K562 (cell line): ENCODE measurements at regions not wholly inside any gene's neighbourhood (a gene's known extent, or its start where the extent isn't known, plus 50 kb on each side); places are given as distances from the start of the nearest gene placed in this dataset.

ENCODE experiments used
- CBFA2T3 ChIP-seq: fragments of 450-650 bp; IDR thresholded peaks from 2 replicates; pipeline ENCODE4 v1.6.1; 2017
- HDAC6 ChIP-seq: IDR thresholded peaks from 2 replicates; pipeline ENCODE4 v1.6.1; 2012; ENCODE audit warnings: low read depth, mild to moderate bottlenecking, control low read depth, inconsistent platforms, low read length, moderate library complexity
- HNRNPH1 ChIP-seq: fragments of 200-400 bp; formaldehyde crosslinking; optimal IDR thresholded peaks from 2 replicates; pipeline ENCODE3; 2017; ENCODE audit warnings: low read depth, mild to moderate bottlenecking, low read length, moderate library complexity
- MXD1 ChIP-seq: fragments of 250-450 bp; sonication (Bioruptor Pico); IDR thresholded peaks from 2 replicates; pipeline ENCODE4 v1.8.0; 2021; ENCODE audit warnings: borderline replicate concordance, mild to moderate bottlenecking, moderate library complexity; ENCODE audit not compliant: poor library complexity, severe bottlenecking
- SETDB1 ChIP-seq: IDR thresholded peaks from one replicate; pipeline ENCODE4 v1.6.1; 2012; ENCODE audit warnings: low read length, control low read depth, inconsistent platforms
- SIN3A ChIP-seq, 2 experiments: fragments of 150-350 bp in 1 of 2; IDR thresholded peaks; 2 replicates each; pipeline ENCODE4 v1.6.1; 2011 to 2016; ENCODE audit warnings: borderline replicate concordance in 2 of 2, low read depth in 2 of 2, low read length in 2 of 2, mild to moderate bottlenecking in 2 of 2, moderate library complexity in 2 of 2; ENCODE audit not compliant: control insufficient read depth in 1 of 2
- SMARCA5 ChIP-seq: fragments of 450-650 bp; IDR thresholded peaks from 2 replicates; pipeline ENCODE4 v1.6.1; 2016
- XRCC3 ChIP-seq: fragments of 450-650 bp; IDR thresholded peaks from 2 replicates; pipeline ENCODE4 v1.6.1; 2017; ENCODE audit warnings: mild to moderate bottlenecking, moderate library complexity
- ZFP30 ChIP-seq: fragments of 250-450 bp; sonication (Bioruptor Pico); IDR thresholded peaks from 2 replicates; pipeline ENCODE4 v1.8.0; 2022; ENCODE audit warnings: moderate library complexity, mild to moderate bottlenecking, inconsistent platforms, borderline replicate concordance
- ZNF263 ChIP-seq: sonication (generic); formaldehyde crosslinking; IDR thresholded peaks from 2 replicates; pipeline ENCODE4 v1.8.0; 2022; ENCODE audit warnings: mild to moderate bottlenecking, missing genetic modification reagents, borderline replicate concordance
- ZNF583 ChIP-seq: fragments of 250-450 bp; sonication (Bioruptor Pico); IDR thresholded peaks from 2 replicates; pipeline ENCODE4 v1.4.0; 2020
- ZNF766 ChIP-seq: fragments of 200-800 bp; sonication (Bioruptor generic); conservative IDR thresholded peaks from 2 replicates; pipeline ENCODE4 v1.6.1; 2016; ENCODE audit warnings: missing genetic modification characterization, missing compliant biosample characterization
- TF ChIP-seq, protein P1 (sequence below): fragments of 250-450 bp; sonication (Bioruptor Pico); IDR thresholded peaks from 2 replicates; pipeline ENCODE4 v1.5.0; 2021
- TF ChIP-seq, protein P2 (sequence below), 2 experiments: fragments of 450-650 bp in 1 of 2; sonication (generic) in 1 of 2; formaldehyde crosslinking in 1 of 2; IDR thresholded peaks; 2 replicates each; pipeline versions ENCODE4 v1.7.1 to v1.9.0; 2016 to 2022; ENCODE audit warnings: inconsistent platforms in 1 of 2, mild to moderate bottlenecking in 1 of 2, missing genetic modification reagents in 1 of 2
- TF ChIP-seq, protein P3 (sequence below): sonication (generic); IDR thresholded peaks from 2 replicates; pipeline ENCODE4 v1.6.1; 2016

DNA sequence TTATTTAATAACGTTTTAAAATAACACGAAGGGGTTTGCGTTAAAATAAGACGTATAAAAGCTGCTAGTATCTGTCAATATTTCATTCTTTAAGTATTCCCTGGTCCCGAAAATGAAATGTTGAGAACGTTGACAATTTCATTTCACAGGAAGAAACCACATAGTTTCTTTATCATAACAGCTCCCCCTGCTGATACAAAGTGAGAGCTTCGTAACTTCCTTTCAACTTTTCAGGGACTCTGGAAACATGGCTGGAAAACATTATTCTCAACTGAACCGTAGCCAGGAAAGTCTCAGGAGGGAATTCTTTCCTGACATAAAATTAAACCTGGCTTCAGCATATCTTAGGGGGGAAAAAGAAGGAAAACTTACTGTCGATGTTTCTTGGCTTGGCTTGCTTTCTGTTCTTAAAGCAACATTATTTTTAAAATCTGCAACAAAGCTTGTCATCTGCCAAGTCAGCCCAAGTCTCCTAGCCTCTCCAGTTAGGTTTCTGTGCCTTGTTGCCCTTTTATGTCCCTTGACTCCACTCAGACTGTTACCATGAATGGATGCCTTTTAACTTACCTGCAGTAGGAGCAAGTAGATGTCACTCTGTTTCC, 122.9 kb upstream of the DAB2 start (continued):
- TF ChIP-seq, protein P1, sequence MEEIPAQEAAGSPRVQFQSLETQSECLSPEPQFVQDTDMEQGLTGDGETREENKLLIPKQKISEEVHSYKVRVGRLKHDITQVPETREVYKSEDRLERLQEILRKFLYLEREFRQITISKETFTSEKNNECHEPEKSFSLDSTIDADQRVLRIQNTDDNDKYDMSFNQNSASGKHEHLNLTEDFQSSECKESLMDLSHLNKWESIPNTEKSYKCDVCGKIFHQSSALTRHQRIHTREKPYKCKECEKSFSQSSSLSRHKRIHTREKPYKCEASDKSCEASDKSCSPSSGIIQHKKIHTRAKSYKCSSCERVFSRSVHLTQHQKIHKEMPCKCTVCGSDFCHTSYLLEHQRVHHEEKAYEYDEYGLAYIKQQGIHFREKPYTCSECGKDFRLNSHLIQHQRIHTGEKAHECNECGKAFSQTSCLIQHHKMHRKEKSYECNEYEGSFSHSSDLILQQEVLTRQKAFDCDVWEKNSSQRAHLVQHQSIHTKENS = no peak
- no peak for TF ChIP-seq SIN3A (IDR thresholded peaks at IDR 0.05; ENCODE audit: borderline replicate concordance in 2 of 2, control insufficient read depth in 1 of 2, low read depth in 2 of 2, low read length in 2 of 2)
- TF ChIP-seq, protein P2, sequence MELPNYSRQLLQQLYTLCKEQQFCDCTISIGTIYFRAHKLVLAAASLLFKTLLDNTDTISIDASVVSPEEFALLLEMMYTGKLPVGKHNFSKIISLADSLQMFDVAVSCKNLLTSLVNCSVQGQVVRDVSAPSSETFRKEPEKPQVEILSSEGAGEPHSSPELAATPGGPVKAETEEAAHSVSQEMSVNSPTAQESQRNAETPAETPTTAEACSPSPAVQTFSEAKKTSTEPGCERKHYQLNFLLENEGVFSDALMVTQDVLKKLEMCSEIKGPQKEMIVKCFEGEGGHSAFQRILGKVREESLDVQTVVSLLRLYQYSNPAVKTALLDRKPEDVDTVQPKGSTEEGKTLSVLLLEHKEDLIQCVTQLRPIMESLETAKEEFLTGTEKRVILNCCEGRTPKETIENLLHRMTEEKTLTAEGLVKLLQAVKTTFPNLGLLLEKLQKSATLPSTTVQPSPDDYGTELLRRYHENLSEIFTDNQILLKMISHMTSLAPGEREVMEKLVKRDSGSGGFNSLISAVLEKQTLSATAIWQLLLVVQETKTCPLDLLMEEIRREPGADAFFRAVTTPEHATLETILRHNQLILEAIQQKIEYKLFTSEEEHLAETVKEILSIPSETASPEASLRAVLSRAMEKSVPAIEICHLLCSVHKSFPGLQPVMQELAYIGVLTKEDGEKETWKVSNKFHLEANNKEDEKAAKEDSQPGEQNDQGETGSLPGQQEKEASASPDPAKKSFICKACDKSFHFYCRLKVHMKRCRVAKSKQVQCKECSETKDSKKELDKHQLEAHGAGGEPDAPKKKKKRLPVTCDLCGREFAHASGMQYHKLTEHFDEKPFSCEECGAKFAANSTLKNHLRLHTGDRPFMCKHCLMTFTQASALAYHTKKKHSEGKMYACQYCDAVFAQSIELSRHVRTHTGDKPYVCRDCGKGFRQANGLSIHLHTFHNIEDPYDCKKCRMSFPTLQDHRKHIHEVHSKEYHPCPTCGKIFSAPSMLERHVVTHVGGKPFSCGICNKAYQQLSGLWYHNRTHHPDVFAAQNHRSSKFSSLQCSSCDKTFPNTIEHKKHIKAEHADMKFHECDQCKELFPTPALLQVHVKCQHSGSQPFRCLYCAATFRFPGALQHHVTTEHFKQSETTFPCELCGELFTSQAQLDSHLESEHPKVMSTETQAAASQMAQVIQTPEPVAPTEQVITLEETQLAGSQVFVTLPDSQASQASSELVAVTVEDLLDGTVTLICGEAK (IDR thresholded peaks at IDR 0.05) = no peak
- TF ChIP-seq, protein P2 (CRISPR knock-in tag; IDR thresholded peaks at IDR 0.05) = no peak
- TF ChIP-seq XRCC3 = no peak
- TF ChIP-seq MXD1 (CRISPR knock-in tag) = no peak
- no peak for TF ChIP-seq SETDB1
- no peak for TF ChIP-seq HNRNPH1
- 0 out of 2 replicates have a peak, but pooled peaks have one; percentile 48 for TF ChIP-seq ZNF766 (CRISPR knock-in tag)
- TF ChIP-seq, protein P3, sequence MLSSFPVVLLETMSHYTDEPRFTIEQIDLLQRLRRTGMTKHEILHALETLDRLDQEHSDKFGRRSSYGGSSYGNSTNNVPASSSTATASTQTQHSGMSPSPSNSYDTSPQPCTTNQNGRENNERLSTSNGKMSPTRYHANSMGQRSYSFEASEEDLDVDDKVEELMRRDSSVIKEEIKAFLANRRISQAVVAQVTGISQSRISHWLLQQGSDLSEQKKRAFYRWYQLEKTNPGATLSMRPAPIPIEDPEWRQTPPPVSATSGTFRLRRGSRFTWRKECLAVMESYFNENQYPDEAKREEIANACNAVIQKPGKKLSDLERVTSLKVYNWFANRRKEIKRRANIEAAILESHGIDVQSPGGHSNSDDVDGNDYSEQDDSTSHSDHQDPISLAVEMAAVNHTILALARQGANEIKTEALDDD = no peak
- TF ChIP-seq ZNF263 (CRISPR knock-in tag) = no peak
- TF ChIP-seq ZNF583 (CRISPR knock-in tag) = no peak
- no peak for TF ChIP-seq ZFP30 (CRISPR knock-in tag)
- no peak for TF ChIP-seq SMARCA5
- TF ChIP-seq CBFA2T3 = no peak
- no peak for TF ChIP-seq HDAC6
